Osteoblast (primary cell): ENCODE measurements at regions not wholly inside any gene's neighbourhood (a gene's known extent, or its start where the extent isn't known, plus 50 kb on each side); places are given as distances from the start of the nearest gene placed in this dataset.
A peak's percentile ranks its signal among the peaks of the same experiment; 100 is the strongest.

Experiments used
- DNase-seq: peaks from one replicate; pipeline ENCODE4 v3.0.0; 2011; ENCODE audit warnings: low spot score, mixed read lengths; ENCODE audit not compliant: insufficient read length; ENCODE audit errors: missing footprints
- H2AFZ ChIP-seq: 2 replicates; pipeline ENCODE4 v1.6.0; 2011; ENCODE audit warnings: mild to moderate bottlenecking, low read length
- H3K27ac ChIP-seq: 2 replicates; pipeline ENCODE4 v1.5.1; 2011; ENCODE audit warnings: mild to moderate bottlenecking, low read depth, low read length, moderate library complexity
- H3K27me3 ChIP-seq: 2 replicates; pipeline ENCODE4 v1.6.0; 2012; ENCODE audit warnings: mild to moderate bottlenecking, control low read depth, inconsistent platforms, low read length, moderate library complexity; ENCODE audit not compliant: insufficient read depth
- H3K36me3 ChIP-seq: 2 replicates; pipeline ENCODE4 v1.5.1; 2011; ENCODE audit warnings: mild to moderate bottlenecking, low read length, control low read depth, moderate library complexity; ENCODE audit not compliant: insufficient read depth
- H3K4me1 ChIP-seq: 2 replicates; pipeline ENCODE4 v1.5.1; 2011; ENCODE audit warnings: mild to moderate bottlenecking, low read length, control low read depth, moderate library complexity; ENCODE audit not compliant: insufficient read depth
- H3K4me2 ChIP-seq: 2 replicates; pipeline ENCODE4 v1.6.0; 2011; ENCODE audit warnings: mild to moderate bottlenecking, low read length; ENCODE audit not compliant: insufficient read depth
- H3K4me3 ChIP-seq: fragments of 200-600 bp; sonication (generic); 3 replicates; pipeline ENCODE4 v1.5.1; 2012; ENCODE audit warnings: mild to moderate bottlenecking, low read length, inconsistent platforms; ENCODE audit not compliant: insufficient read depth
- H3K79me2 ChIP-seq: 2 replicates; pipeline ENCODE4 v1.6.0; 2012; ENCODE audit warnings: mild to moderate bottlenecking, low read length, control low read depth, inconsistent platforms; ENCODE audit not compliant: insufficient read depth
- H3K9me3 ChIP-seq: 2 replicates; pipeline ENCODE4 v1.5.1; 2011; ENCODE audit warnings: low read depth, low read length, control low read depth
- H4K20me1 ChIP-seq: 2 replicates; pipeline ENCODE4 v1.6.0; 2012; ENCODE audit warnings: mild to moderate bottlenecking, low read length, control low read depth; ENCODE audit not compliant: insufficient read depth
- CTCF ChIP-seq: IDR thresholded peaks from 2 replicates; pipeline ENCODE4 v1.5.1; 2011; ENCODE audit warnings: mild to moderate bottlenecking, low read depth, low read length, moderate library complexity; ENCODE audit errors: extremely low read depth

- H3K4me2 ChIP-seq, result peak overlapping the region; percentile 20
- no peaks in the 10 kb centered on the region for H3K36me3 ChIP-seq
- no peak overlapping the region for H3K4me3 ChIP-seq
- H2AFZ ChIP-seq, result no peak overlapping the region
- no peaks in the 10 kb centered on the region for H3K79me2 ChIP-seq
- H3K9me3 ChIP-seq, result no peaks in the 10 kb centered on the region
- DNase-seq, result no peak
- H3K27me3 ChIP-seq, result no peaks in the 10 kb centered on the region
- no peak for TF ChIP-seq CTCF
- H3K27ac ChIP-seq, result no peak overlapping the region
- H3K4me1 ChIP-seq, result peaks cover 62% of the 10 kb centered on the region
- H4K20me1 ChIP-seq, result no peaks in the 10 kb centered on the region
These were observed 157.3 kb downstream of the BTG1 start for GRCh38 chr12:91988086-91988923.

- no peaks in the 10 kb centered on the region for H3K36me3 ChIP-seq
- peak overlapping the region; percentile 47 for H3K4me2 ChIP-seq
- H3K9me3 ChIP-seq, result no peaks in the 10 kb centered on the region
- H4K20me1 ChIP-seq, result no peaks in the 10 kb centered on the region
- H3K79me2 ChIP-seq, result no peaks in the 10 kb centered on the region
- no peak for TF ChIP-seq CTCF
- peaks cover 63% of the 10 kb centered on the region for H3K4me1 ChIP-seq
- no peak for DNase-seq
- H3K27ac ChIP-seq, result peak overlapping the region; percentile 14
- H3K27me3 ChIP-seq, result no peaks in the 10 kb centered on the region
- no peak overlapping the region for H3K4me3 ChIP-seq
- H2AFZ ChIP-seq, result peak overlapping the region; percentile 30
These were observed 159.6 kb downstream of the BTG1 start for GRCh38 chr12:91986084-91986483.

GRCh38 chr12:91985002-91985787, 160.5 kb downstream of the BTG1 start:
- no peak overlapping the region for H3K4me3 ChIP-seq
- no peak for TF ChIP-seq CTCF
- H2AFZ ChIP-seq, result no peak overlapping the region
- no peaks in the 10 kb centered on the region for H3K9me3 ChIP-seq
- no peaks in the 10 kb centered on the region for H4K20me1 ChIP-seq
- peak overlapping the region; percentile 47 for H3K4me2 ChIP-seq
- peak overlapping the region; percentile 63 for H3K27ac ChIP-seq
- DNase-seq, result peak; percentile 46
- H3K36me3 ChIP-seq, result no peaks in the 10 kb centered on the region
- no peaks in the 10 kb centered on the region for H3K27me3 ChIP-seq
- H3K4me1 ChIP-seq, result peaks cover 54% of the 10 kb centered on the region
- H3K79me2 ChIP-seq, result no peaks in the 10 kb centered on the region

- DNase-seq, result no peak
- Histone ChIP-seq H3K4me1 (peaks cover 48% of the 10 kb centered on the region), H3K79me2 (no peaks in the 10 kb centered on the region), H4K20me1 (no peaks in the 10 kb centered on the region), H3K9me3 (no peaks in the 10 kb centered on the region), H3K27ac (peak overlapping the region; percentile 63), H3K4me2 (peak overlapping the region; percentile 28), H3K27me3 (no peaks in the 10 kb centered on the region), H3K36me3 (no peaks in the 10 kb centered on the region), H3K4me3 (no peak overlapping the region), H2AFZ (no peak overlapping the region)
- no peak for TF ChIP-seq CTCF
These were observed 161.1 kb downstream of the BTG1 start for GRCh38 chr12:91984556-91984955.
